ENCODE measurements at regions not wholly inside any gene's neighbourhood (a gene's known extent, or its start where the extent isn't known, plus 50 kb on each side); places are given as distances from the start of the nearest gene placed in this dataset.

DNA sequence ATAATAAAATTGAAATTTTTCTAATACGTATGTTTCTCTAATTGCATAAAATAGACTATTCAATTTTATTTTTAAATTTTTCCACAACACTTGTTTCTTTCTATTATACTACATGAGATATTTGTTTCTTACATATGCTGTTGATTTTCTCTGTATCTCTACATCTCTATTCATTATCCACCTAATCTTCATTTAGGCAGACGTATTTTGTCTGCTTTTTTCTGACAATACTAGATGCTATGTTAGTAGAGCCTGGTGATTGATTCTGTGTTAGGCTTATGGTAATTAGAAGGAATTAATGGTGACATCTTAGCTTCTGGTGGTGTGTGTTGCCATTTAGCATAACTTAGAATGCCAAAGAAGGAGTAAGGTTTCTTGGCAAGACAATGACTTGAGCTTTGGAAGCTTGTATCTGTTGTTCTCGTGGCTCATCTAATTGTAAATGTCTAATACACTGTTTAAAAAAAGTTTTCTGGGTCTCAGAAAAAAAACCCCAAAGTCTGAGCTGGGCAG is 1610.7 kb upstream of the PCDH20 start:
- ATAC-seq (no peak), DNase-seq (no peak)
- Histone ChIP-seq H3K4me3 (no peak overlapping the region), H3K9me3 (peaks cover 17% of the 10 kb centered on the region), H3K4me1 (ENCODE audit: low read depth) (no peaks in the 10 kb centered on the region), H3K36me3 (ENCODE audit: low read depth) (no peaks in the 10 kb centered on the region)
- intact Hi-C loops (cut with DNase I, micrococcal nuclease), result no loop called here
- TF ChIP-seq CTCF (IDR thresholded peaks at IDR 0.05), result no peak

GRCh38 chr13:63025741-63026140 is 1610.1 kb upstream of the PCDH20 start:
- no peak for TF ChIP-seq CTCF (IDR thresholded peaks at IDR 0.05)
- no peaks in the 10 kb centered on the region for H3K4me1 ChIP-seq (ENCODE audit: low read depth)
- H3K4me3 ChIP-seq, result no peak overlapping the region
- ATAC-seq, result no peak
- intact Hi-C loops (cut with DNase I, micrococcal nuclease), result no loop called here
- no peak for DNase-seq
- H3K36me3 ChIP-seq (ENCODE audit: low read depth), result no peaks in the 10 kb centered on the region
- peaks cover 19% of the 10 kb centered on the region for H3K9me3 ChIP-seq

DNA sequence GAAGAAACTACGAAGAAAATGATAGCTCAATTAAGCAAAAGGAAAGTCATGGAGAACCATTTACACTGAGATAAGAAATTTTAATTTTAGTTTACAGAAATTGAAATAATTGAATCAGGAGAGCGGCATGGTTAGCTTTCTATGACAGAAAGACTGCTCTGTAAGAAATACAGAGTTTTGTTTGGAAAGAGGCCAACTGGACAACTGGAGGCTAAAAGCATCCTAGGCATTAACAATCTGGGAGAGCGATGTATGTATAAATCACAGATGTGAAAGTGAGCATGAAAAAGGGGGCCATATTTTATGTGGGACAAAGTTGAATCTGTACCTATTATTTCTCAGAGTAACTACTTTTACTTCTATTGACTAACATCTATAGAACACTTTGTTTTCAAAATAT is 1608.8 kb upstream of the PCDH20 start:
- Histone ChIP-seq H3K36me3 (ENCODE audit: low read depth) (no peaks in the 10 kb centered on the region), H3K9me3 (peaks cover 20% of the 10 kb centered on the region), H3K4me3 (no peak overlapping the region), H3K4me1 (ENCODE audit: low read depth) (no peaks in the 10 kb centered on the region)
- DNase-seq, result no peak
- TF ChIP-seq CTCF (IDR thresholded peaks at IDR 0.05), result no peak
- intact Hi-C loops (cut with DNase I, micrococcal nuclease), result no loop called here
- no peak for ATAC-seq

DNA sequence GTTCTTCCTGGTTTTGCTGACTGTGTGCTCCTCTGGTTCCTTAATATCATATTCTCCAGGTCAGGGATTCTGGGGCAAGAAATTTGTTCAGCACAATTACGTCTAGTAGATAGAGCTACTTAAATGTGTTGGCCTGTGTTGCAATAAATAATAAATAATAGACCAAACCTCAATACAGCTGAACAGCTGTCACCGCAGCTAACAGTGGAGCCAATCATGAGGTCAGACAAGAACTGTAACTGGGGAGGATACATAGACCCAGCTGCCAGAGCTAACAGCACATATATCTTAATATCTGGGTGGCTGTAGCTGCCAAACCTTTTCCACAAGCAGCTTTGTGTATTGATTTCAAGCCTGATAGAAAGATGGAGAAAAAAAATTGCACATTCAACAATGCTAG is 1596.3 kb upstream of the PCDH20 start:
- Histone ChIP-seq H3K4me3 (no peak overlapping the region), H3K36me3 (ENCODE audit: low read depth) (no peaks in the 10 kb centered on the region), H3K9me3 (peaks cover 54% of the 10 kb centered on the region), H3K4me1 (ENCODE audit: low read depth) (no peaks in the 10 kb centered on the region)
- intact Hi-C loops (cut with DNase I, micrococcal nuclease), result no loop called here
- DNase-seq (no peak), ATAC-seq (no peak)
- no peak for TF ChIP-seq CTCF (IDR thresholded peaks at IDR 0.05)

DNA sequence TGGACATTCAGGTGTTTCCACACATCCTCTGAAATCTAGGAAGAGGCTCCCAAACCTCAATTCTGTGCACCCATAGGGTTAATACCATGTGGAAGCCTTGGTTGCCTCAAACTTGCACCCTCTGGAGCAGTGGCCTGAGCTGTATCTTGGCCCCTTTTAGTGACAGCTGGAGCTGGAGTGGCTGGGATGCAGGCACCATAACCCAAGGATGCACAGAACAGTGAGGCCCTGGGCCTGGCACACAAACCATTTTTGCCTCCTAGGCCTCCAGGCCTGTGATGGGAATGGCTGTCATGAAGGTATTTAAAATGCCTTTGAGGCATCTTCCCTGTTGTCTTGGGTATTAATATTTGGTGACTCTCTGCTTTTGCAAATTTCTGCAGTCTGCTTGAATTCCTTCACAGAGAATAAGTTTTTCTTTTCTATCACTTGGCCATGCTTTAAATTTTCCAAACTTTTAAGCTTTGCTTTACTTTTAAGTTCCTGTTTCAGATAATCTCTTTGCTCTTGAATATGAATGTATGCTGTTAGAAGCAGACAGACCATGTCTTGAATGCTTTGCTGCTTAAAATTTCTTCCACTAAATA is 1594.5 kb upstream of the PCDH20 start:
- intact Hi-C loops (cut with DNase I, micrococcal nuclease), result no loop called here
- H3K4me3 ChIP-seq, result no peak overlapping the region
- TF ChIP-seq CTCF (IDR thresholded peaks at IDR 0.05), result no peak
- no peak for ATAC-seq
- peaks cover 60% of the 10 kb centered on the region for H3K9me3 ChIP-seq
- no peak for DNase-seq
- no peaks in the 10 kb centered on the region for H3K36me3 ChIP-seq (ENCODE audit: low read depth)
- H3K4me1 ChIP-seq (ENCODE audit: low read depth), result no peaks in the 10 kb centered on the region

GRCh38 chr13:63005625-63006024 is 1590.0 kb upstream of the PCDH20 start:
- intact Hi-C loops (cut with DNase I, micrococcal nuclease), result no loop called here
- no peak for TF ChIP-seq CTCF (IDR thresholded peaks at IDR 0.05)

More at GRCh38 chr13:63005625-63006024, 1590.0 kb upstream of the PCDH20 start:
- DNase-seq (no peak), ATAC-seq (no peak)
- no peaks in the 10 kb centered on the region for H3K36me3 ChIP-seq (ENCODE audit: low read depth)
- no peaks in the 10 kb centered on the region for H3K4me1 ChIP-seq (ENCODE audit: low read depth)
- H3K9me3 ChIP-seq, result peaks cover 69% of the 10 kb centered on the region
- no peak overlapping the region for H3K4me3 ChIP-seq

Measured in mucosa of descending colon (tissue), 3 donors.